ENCODE measurements at regions not wholly inside any gene's neighbourhood (a gene's known extent, or its start where the extent isn't known, plus 50 kb on each side); places are given as distances from the start of the nearest gene placed in this dataset.

DNA sequence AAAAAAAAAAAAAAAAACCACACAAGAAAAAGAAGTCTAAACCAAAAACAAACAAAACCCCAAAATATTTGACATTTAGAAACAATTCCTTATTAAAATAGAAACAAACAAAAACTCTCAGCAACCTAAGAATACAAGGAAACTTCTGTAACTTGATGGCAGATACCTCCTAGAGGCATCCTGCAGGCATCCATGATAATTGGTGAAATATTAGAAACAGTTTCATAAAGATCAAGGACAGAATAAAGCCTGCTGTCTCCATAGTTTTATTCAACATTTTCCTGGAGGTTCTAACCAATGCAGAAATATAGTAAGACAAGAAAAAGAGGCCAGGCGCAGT, 63.0 kb upstream of the TRPM1 start:
- Histone ChIP-seq H3K4me2 (ENCODE audit: insufficient read depth, low read length) (no peak overlapping the region), H3K9me3 (replicated peaks; ENCODE audit: control insufficient read depth, insufficient read depth, low read length) (no peaks in the 10 kb centered on the region), H4K20me1 (replicated peaks; ENCODE audit: control insufficient read depth, extremely low read depth, insufficient read depth, low read length) (no peaks in the 10 kb centered on the region), H3K27me3 (ENCODE audit: control insufficient read depth in 2 of 2, insufficient read depth in 2 of 2, low read length in 2 of 2) (peaks cover 0 to 1% of the 10 kb centered on the region in 2 experiments), H3K4me3 (replicated peaks in 1 of 3; ENCODE audit: insufficient read depth in 1 of 3, low read depth in 1 of 3, low read length in 3 of 3) (no peak overlapping the region), H3K27ac (ENCODE audit: insufficient read depth, low read depth, low read length) (no peak overlapping the region), H3K36me3 (ENCODE audit: control insufficient read depth in 2 of 2, extremely low read depth in 1 of 2, insufficient read depth in 2 of 2, low read length in 2 of 2) (no peaks in the 10 kb centered on the region), H3K79me2 (ENCODE audit: control insufficient read depth, insufficient read depth, low read length) (no peaks in the 10 kb centered on the region), H3K9ac (replicated peaks; ENCODE audit: extremely low read depth, insufficient read depth, low read length) (no peak overlapping the region), H3K9me1 (replicated peaks; ENCODE audit: control insufficient read depth, extremely low read depth, insufficient read depth, low read length) (no peaks in the 10 kb centered on the region), H3K4me1 (ENCODE audit: control insufficient read depth, extremely low read depth, insufficient read depth, low read length) (no peaks in the 10 kb centered on the region), H2AFZ (ENCODE audit: low read depth, low read length) (no peak overlapping the region)
- CTCF ChIA-PET: no interaction called here
- DNase-seq (ENCODE audit: low read depth, low spot score) (no peak), FAIRE-seq (no peak)
- POLR2A ChIA-PET: no interaction called here
- TF ChIP-seq JUN (IDR thresholded peaks at IDR 0.05; ENCODE audit: borderline replicate concordance, insufficient read depth, insufficient read length, low read depth) (no peak), CTCF (IDR thresholded peaks at IDR 0.05; ENCODE audit: extremely low read depth in 1 of 2, insufficient read depth in 1 of 2, low read depth in 1 of 2, low read length in 2 of 2) (no peak), GATA2 (IDR thresholded peaks at IDR 0.05; ENCODE audit: insufficient read depth, insufficient read length, low read depth, low read length) (no peak), EZH2 (IDR thresholded peaks at IDR 0.05; ENCODE audit: borderline replicate concordance, low read depth, low read length, severe bottlenecking) (no peak), POLR2AphosphoS5 (IDR thresholded peaks at IDR 0.05; ENCODE audit: insufficient read depth, low read depth, low read length) (no peak), FOS (IDR thresholded peaks at IDR 0.05; ENCODE audit: borderline replicate concordance, insufficient read depth, low read length) (no peak)
- TF ChIP-seq, protein P1, sequence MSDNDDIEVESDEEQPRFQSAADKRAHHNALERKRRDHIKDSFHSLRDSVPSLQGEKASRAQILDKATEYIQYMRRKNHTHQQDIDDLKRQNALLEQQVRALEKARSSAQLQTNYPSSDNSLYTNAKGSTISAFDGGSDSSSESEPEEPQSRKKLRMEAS (IDR thresholded peaks at IDR 0.05; ENCODE audit: insufficient read depth, insufficient read length): no peak
- dilution Hi-C loops (cut with MboI; ENCODE audit: extremely low pct_ligation_motif_present, low sequenced_read_pairs): no loop called here
- no TSS peak for BruUV-seq (replicated peaks)
- intact Hi-C loops (cut with micrococcal nuclease): no loop called here
